ENCODE measurements at regions not wholly inside any gene's neighbourhood (a gene's known extent, or its start where the extent isn't known, plus 50 kb on each side); places are given as distances from the start of the nearest gene placed in this dataset.

DNA sequence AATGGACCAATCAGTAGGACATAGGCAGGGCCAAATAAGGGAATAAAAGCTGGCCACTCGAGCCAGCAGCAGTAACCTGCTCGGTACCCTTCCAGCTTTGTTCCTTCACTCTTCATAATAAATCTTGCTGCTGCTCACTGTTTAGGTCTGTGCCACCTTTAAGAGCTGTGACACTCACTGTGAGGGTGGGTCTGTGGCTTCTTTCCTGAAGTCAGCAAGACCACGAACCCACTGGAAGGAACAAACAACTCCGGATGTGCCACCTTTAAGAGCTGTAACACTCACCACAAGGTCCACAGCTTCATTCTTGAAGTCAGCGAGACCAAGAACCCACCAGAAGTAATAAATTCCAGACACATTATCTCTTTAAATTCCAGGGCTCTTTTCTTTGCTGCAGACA lies 1922.3 kb upstream of the PCDH20 start:
- no peak for TF ChIP-seq TARDBP (IDR thresholded peaks at IDR 0.05)
- TF ChIP-seq FOXA1 (IDR thresholded peaks at IDR 0.05) = no peak
- no peak for TF ChIP-seq FOXM1 (IDR thresholded peaks at IDR 0.05; ENCODE audit: borderline replicate concordance)
- no peak for TF ChIP-seq NFRKB (IDR thresholded peaks at IDR 0.05)
- no peak for TF ChIP-seq FOXK2 (IDR thresholded peaks at IDR 0.05)
- no peak for TF ChIP-seq L3MBTL2 (conservative IDR thresholded peaks at IDR 0.05)
- no peak for TF ChIP-seq ZNF384 (IDR thresholded peaks at IDR 0.05)

All from HEK293T (cell line).